HEK293 (cell line): ENCODE measurements at regions not wholly inside any gene's neighbourhood (a gene's known extent, or its start where the extent isn't known, plus 50 kb on each side); places are given as distances from the start of the nearest gene placed in this dataset.

Source experiments
- CTCF ChIA-PET: fragments of 350-600 bp; formaldehyde crosslinking; extraction: SDS; loops from one replicate; lab custom pipeline; 2021; ENCODE audit warnings: antibody characterized with exemption; lab: Yijun Ruan, JAX
- POLR2A ChIA-PET: fragments of 300-600 bp; formaldehyde crosslinking; extraction: SDS; loops from one replicate; lab custom pipeline; 2020; ENCODE audit warnings: antibody characterized with exemption, inconsistent platforms; lab: Yijun Ruan, JAX
- H3K27ac ChIP-seq: fragments of 200-500 bp; sonication (Bioruptor generic); 2 replicates; pipeline ENCODE4 v1.5.1; 2014; ENCODE audit warnings: low read depth, low read length, control low read depth, inconsistent platforms; ENCODE audit errors: extremely low read depth
- H3K36me3 ChIP-seq, 2 experiments: fragments of 200-500 bp in 1 of 2; sonication (Bioruptor generic) in 1 of 2; 1 replicate in 1 of 2; 2 replicates in 1 of 2; pipeline ENCODE4 v1.5.1; 2014 to 2017; ENCODE audit warnings: inconsistent platforms in 2 of 2, low read length in 2 of 2; ENCODE audit not compliant: control insufficient read depth in 2 of 2, insufficient read depth in 1 of 2
- H3K4me1 ChIP-seq: fragments of 200-500 bp; sonication (Bioruptor generic); 2 replicates; pipeline ENCODE4 v1.5.1; 2014; ENCODE audit warnings: mild to moderate bottlenecking, low read length, inconsistent platforms; ENCODE audit not compliant: control insufficient read depth, insufficient read depth
- H3K4me3 ChIP-seq: 2 replicates; pipeline ENCODE4 v1.5.1; 2011; ENCODE audit warnings: low read depth, mild to moderate bottlenecking, control low read depth, low read length, moderate library complexity
- H3K9me3 ChIP-seq: fragments of 200-500 bp; sonication (Bioruptor generic); 2 replicates; pipeline ENCODE4 v1.5.1; 2014; ENCODE audit warnings: low read depth, low read length, inconsistent platforms; ENCODE audit not compliant: control insufficient read depth, insufficient read depth
- PRDM4 ChIP-seq: fragments of 450-650 bp; formaldehyde crosslinking; IDR thresholded peaks from 2 replicates; pipeline ENCODE4 v1.5.1; 2017; ENCODE audit warnings: missing biosample characterization, missing genetic modification characterization
- SP7 ChIP-seq: fragments of 450-650 bp; formaldehyde crosslinking; IDR thresholded peaks from 2 replicates; pipeline ENCODE4 v1.5.1; 2016; ENCODE audit warnings: missing biosample characterization, missing genetic modification characterization
- TCF7L2 ChIP-seq: IDR thresholded peaks from 2 replicates; pipeline ENCODE4 v1.6.1; 2011; ENCODE audit warnings: low read depth, mild to moderate bottlenecking, inconsistent platforms, low read length, moderate library complexity, borderline replicate concordance
- ZBTB17 ChIP-seq: fragments of 450-650 bp; formaldehyde crosslinking; IDR thresholded peaks from 2 replicates; pipeline ENCODE4 v1.5.1; 2016; ENCODE audit warnings: missing biosample characterization, missing genetic modification characterization
- ZBTB44 ChIP-seq: fragments of 450-650 bp; IDR thresholded peaks from 2 replicates; pipeline ENCODE4 v1.5.1; 2018; ENCODE audit warnings: missing biosample characterization, mild to moderate bottlenecking, missing genetic modification characterization
- ZIC2 ChIP-seq: fragments of 450-650 bp; formaldehyde crosslinking; IDR thresholded peaks from 2 replicates; pipeline ENCODE4 v1.5.1; 2016; ENCODE audit warnings: missing biosample characterization, missing genetic modification characterization
- ZNF175 ChIP-seq: fragments of 450-650 bp; formaldehyde crosslinking; IDR thresholded peaks from 2 replicates; pipeline ENCODE4 v1.5.1; 2016; ENCODE audit warnings: missing biosample characterization, missing genetic modification characterization
- ZNF184 ChIP-seq: fragments of 450-650 bp; IDR thresholded peaks from 2 replicates; pipeline ENCODE4 v1.5.1; 2018; ENCODE audit warnings: missing biosample characterization, mild to moderate bottlenecking, missing genetic modification characterization
- ZNF2 ChIP-seq: fragments of 450-650 bp; formaldehyde crosslinking; IDR thresholded peaks from 2 replicates; pipeline ENCODE4 v1.5.1; 2016; ENCODE audit warnings: missing biosample characterization, missing genetic modification characterization
- ZNF223 ChIP-seq: fragments of 450-650 bp; formaldehyde crosslinking; IDR thresholded peaks from 2 replicates; pipeline ENCODE4 v1.5.1; 2016; ENCODE audit warnings: missing biosample characterization, missing genetic modification characterization
- ZNF324 ChIP-seq: fragments of 450-650 bp; formaldehyde crosslinking; IDR thresholded peaks from 2 replicates; pipeline ENCODE4 v1.5.1; 2016; ENCODE audit warnings: missing biosample characterization, missing genetic modification characterization
- ZNF362 ChIP-seq: fragments of 450-650 bp; formaldehyde crosslinking; IDR thresholded peaks from 2 replicates; pipeline ENCODE4 v1.5.1; 2016; ENCODE audit warnings: missing biosample characterization, missing genetic modification characterization
- ZNF416 ChIP-seq: fragments of 450-650 bp; formaldehyde crosslinking; IDR thresholded peaks from 2 replicates; pipeline ENCODE4 v1.5.1; 2016; ENCODE audit warnings: missing biosample characterization, missing genetic modification characterization
- ZNF488 ChIP-seq: fragments of 450-650 bp; formaldehyde crosslinking; IDR thresholded peaks from 2 replicates; pipeline ENCODE4 v1.5.1; 2016; ENCODE audit warnings: missing biosample characterization, missing genetic modification characterization
- ZNF549 ChIP-seq: fragments of 450-650 bp; IDR thresholded peaks from 2 replicates; pipeline ENCODE4 v1.5.1; 2018; ENCODE audit warnings: missing biosample characterization, missing genetic modification characterization, mild to moderate bottlenecking, inconsistent platforms, moderate library complexity
- ZNF624 ChIP-seq: fragments of 450-650 bp; formaldehyde crosslinking; IDR thresholded peaks from 2 replicates; pipeline ENCODE4 v1.5.1; 2017; ENCODE audit warnings: missing biosample characterization, missing genetic modification characterization
- ZNF677 ChIP-seq: fragments of 450-650 bp; IDR thresholded peaks from 2 replicates; pipeline ENCODE4 v1.5.0; 2018; ENCODE audit warnings: missing biosample characterization, mild to moderate bottlenecking, missing genetic modification characterization, moderate library complexity
- ZNF692 ChIP-seq: fragments of 450-650 bp; formaldehyde crosslinking; IDR thresholded peaks from 2 replicates; pipeline ENCODE4 v1.5.1; 2016; ENCODE audit warnings: missing biosample characterization, missing genetic modification characterization
- ZNF701 ChIP-seq: fragments of 450-650 bp; formaldehyde crosslinking; IDR thresholded peaks from 2 replicates; pipeline ENCODE4 v1.5.1; 2016; ENCODE audit warnings: missing biosample characterization, missing genetic modification characterization
- ZNF792 ChIP-seq: fragments of 450-650 bp; formaldehyde crosslinking; IDR thresholded peaks from 2 replicates; pipeline ENCODE4 v1.5.1; 2016; ENCODE audit warnings: missing biosample characterization, missing genetic modification characterization
- ZSCAN18 ChIP-seq: fragments of 450-650 bp; formaldehyde crosslinking; IDR thresholded peaks from 2 replicates; pipeline ENCODE4 v1.5.1; 2016; ENCODE audit warnings: missing biosample characterization, missing genetic modification characterization
- ZSCAN4 ChIP-seq: fragments of 450-650 bp; formaldehyde crosslinking; IDR thresholded peaks from 2 replicates; pipeline ENCODE4 v1.5.1; 2017; ENCODE audit warnings: missing biosample characterization, missing genetic modification characterization

GRCh38 chr15:95464509-95464908 is 866.0 kb upstream of the NR2F2 start (continued):
- TF ChIP-seq ZSCAN18 (tag by site-specific recombination) (no peak), ZNF416 (tag by site-specific recombination) (no peak), ZNF692 (no peak), ZNF324 (tag by site-specific recombination) (no peak), ZNF184 (tag by site-specific recombination) (no peak), ZNF2 (tag by site-specific recombination) (no peak)

- Histone ChIP-seq H3K4me1 (no peaks in the 10 kb centered on the region), H3K36me3 (no peaks in the 10 kb centered on the region), H3K4me3 (no peak overlapping the region), H3K27ac (no peak overlapping the region), H3K9me3 (no peaks in the 10 kb centered on the region)
- TF ChIP-seq TCF7L2 = no peak
- TF ChIP-seq ZNF175 = no peak
- no peak for TF ChIP-seq ZNF488 (tag by site-specific recombination)
- TF ChIP-seq ZIC2 = no peak
- no peak for TF ChIP-seq ZNF362
- no peak for TF ChIP-seq ZNF677 (tag by site-specific recombination)
- ChIA-PET POLR2A (no interaction called here), CTCF (no interaction called here)
Observed at GRCh38 chr15:95468820-95469219, 861.7 kb upstream of the NR2F2 start.

- H3K27ac ChIP-seq = no peak overlapping the region
- ChIA-PET CTCF (interaction anchor here (0.6 kb wide), 1 partner anchor 143 kb away, joined by 3 read pairs; no protein-coding TSS in a partner anchor), POLR2A (no interaction called here)
- H3K4me1 ChIP-seq = no peaks in the 10 kb centered on the region
- H3K4me3 ChIP-seq = no peak overlapping the region
- H3K9me3 ChIP-seq = no peaks in the 10 kb centered on the region
- H3K36me3 ChIP-seq = no peaks in the 10 kb centered on the region
- no peak for TF ChIP-seq ZBTB17 (tag by site-specific recombination)
- TF ChIP-seq ZBTB44 (tag by site-specific recombination) = no peak
- TF ChIP-seq ZIC2 = no peak
- TF ChIP-seq ZNF223 = no peak
- no peak for TF ChIP-seq ZNF624 (tag by site-specific recombination)
- no peak for TF ChIP-seq ZNF792 (tag by site-specific recombination)
- TF ChIP-seq SP7 (tag by site-specific recombination) = no peak
- TF ChIP-seq ZNF701 (tag by site-specific recombination) = no peak
- no peak for TF ChIP-seq ZNF549
- no peak for TF ChIP-seq ZSCAN4
- no peak for TF ChIP-seq PRDM4 (tag by site-specific recombination)
- TF ChIP-seq ZNF692 = no peak
Observed at GRCh38 chr15:95469496-95470000, 861.0 kb upstream of the NR2F2 start.
